RWPE1 (cell line): ENCODE measurements at regions not wholly inside any gene's neighbourhood (a gene's known extent, or its start where the extent isn't known, plus 50 kb on each side); places are given as distances from the start of the nearest gene placed in this dataset.

Experiments used
- CTCF ChIA-PET: fragments of 350-600 bp; sonication (Branson Sonifier 250); formaldehyde crosslinking; extraction: SDS; loops from one replicate; lab custom pipeline; 2021; lab: Yijun Ruan, JAX
- POLR2A ChIA-PET: fragments of 400-600 bp; formaldehyde crosslinking; extraction: SDS; loops from one replicate; lab custom pipeline; 2020; ENCODE audit warnings: antibody characterized with exemption; ENCODE audit not compliant: low non-redundant PET; lab: Yijun Ruan, JAX
- DNase-seq: peaks from one replicate; pipeline ENCODE4 v3.0.0; 2012; ENCODE audit warnings: low spot score
- H3K27ac ChIP-seq: fragments of 450-650 bp; 2 replicates; pipeline ENCODE4 v1.5.1; 2017
- TF ChIP-seq, protein P1 (sequence below): fragments of 450-650 bp; conservative IDR thresholded peaks from 2 replicates; pipeline ENCODE4 v1.5.1; 2017; ENCODE audit warnings: low read depth, mild to moderate bottlenecking

- H3K27ac ChIP-seq: no peak overlapping the region
- CTCF ChIA-PET: no interaction called here
- POLR2A ChIA-PET: no interaction called here
- TF ChIP-seq, protein P1, sequence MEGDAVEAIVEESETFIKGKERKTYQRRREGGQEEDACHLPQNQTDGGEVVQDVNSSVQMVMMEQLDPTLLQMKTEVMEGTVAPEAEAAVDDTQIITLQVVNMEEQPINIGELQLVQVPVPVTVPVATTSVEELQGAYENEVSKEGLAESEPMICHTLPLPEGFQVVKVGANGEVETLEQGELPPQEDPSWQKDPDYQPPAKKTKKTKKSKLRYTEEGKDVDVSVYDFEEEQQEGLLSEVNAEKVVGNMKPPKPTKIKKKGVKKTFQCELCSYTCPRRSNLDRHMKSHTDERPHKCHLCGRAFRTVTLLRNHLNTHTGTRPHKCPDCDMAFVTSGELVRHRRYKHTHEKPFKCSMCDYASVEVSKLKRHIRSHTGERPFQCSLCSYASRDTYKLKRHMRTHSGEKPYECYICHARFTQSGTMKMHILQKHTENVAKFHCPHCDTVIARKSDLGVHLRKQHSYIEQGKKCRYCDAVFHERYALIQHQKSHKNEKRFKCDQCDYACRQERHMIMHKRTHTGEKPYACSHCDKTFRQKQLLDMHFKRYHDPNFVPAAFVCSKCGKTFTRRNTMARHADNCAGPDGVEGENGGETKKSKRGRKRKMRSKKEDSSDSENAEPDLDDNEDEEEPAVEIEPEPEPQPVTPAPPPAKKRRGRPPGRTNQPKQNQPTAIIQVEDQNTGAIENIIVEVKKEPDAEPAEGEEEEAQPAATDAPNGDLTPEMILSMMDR: no peak
- no peak for DNase-seq
Observed at GRCh38 chrX:148193759-148194158, 212.6 kb downstream of the FMR1NB start.

- H3K27ac ChIP-seq: no peak overlapping the region
- no peak for DNase-seq
- CTCF ChIA-PET: no interaction called here
- POLR2A ChIA-PET: no interaction called here
- TF ChIP-seq, protein P1: no peak
Observed at GRCh38 chrX:148203531-148203930, 222.4 kb downstream of the FMR1NB start.

GRCh38 chrX:148204195-148204594 is 223.1 kb downstream of the FMR1NB start:
- POLR2A ChIA-PET: no interaction called here
- CTCF ChIA-PET: no interaction called here

DNA sequence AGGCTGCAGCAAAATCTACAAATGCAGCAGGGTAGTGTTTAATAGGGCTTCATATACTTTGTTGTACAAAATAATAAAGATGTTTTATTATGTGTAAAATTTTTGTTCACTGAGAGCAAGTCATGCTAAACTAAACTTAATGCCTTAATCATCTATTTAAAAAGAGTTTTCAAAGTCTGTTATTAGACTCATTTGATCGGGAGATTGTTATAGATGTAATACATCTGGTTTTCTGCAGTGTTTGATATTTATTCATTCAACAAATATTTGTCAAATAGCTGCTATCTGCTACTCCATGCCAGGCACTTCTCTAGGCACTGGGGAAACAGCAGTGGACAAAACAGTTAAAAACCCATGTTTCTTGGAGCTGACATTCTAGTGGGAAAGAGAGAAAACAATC is 233.6 kb downstream of the FMR1NB start:
- TF ChIP-seq, protein P1: no peak
- H3K27ac ChIP-seq: no peak overlapping the region
- ChIA-PET CTCF (no interaction called here), POLR2A (no interaction called here)
- no peak for DNase-seq

More at GRCh38 chrX:148204195-148204594, 223.1 kb downstream of the FMR1NB start:
- H3K27ac ChIP-seq: no peak overlapping the region
- TF ChIP-seq, protein P1: no peak
- no peak for DNase-seq

- ChIA-PET CTCF (interaction anchor here (0.6 kb wide), 1 partner anchor 29 kb away, joined by 3 read pairs; no protein-coding TSS in a partner anchor), POLR2A (no interaction called here)
- no peak for DNase-seq
- TF ChIP-seq, protein P1: no peak
- no peak overlapping the region for H3K27ac ChIP-seq
Observed at GRCh38 chrX:148215726-148216125, 234.6 kb downstream of the FMR1NB start.

- DNase-seq: no peak
- TF ChIP-seq, protein P1: no peak
- ChIA-PET POLR2A (no interaction called here), CTCF (no interaction called here)
- no peak overlapping the region for H3K27ac ChIP-seq
Observed at GRCh38 chrX:148223361-148223760, 242.2 kb downstream of the FMR1NB start.
